NT2/D1 (cell line): ENCODE measurements at regions not wholly inside any gene's neighbourhood (a gene's known extent, or its start where the extent isn't known, plus 50 kb on each side); places are given as distances from the start of the nearest gene placed in this dataset.

Experiments
- DNase-seq: peaks from one replicate; pipeline ENCODE4 v3.0.0-alpha.2; 2011; ENCODE audit warnings: low read depth, low spot score
- H3K27me3 ChIP-seq: 2 replicates; pipeline ENCODE4 v1.6.0; 2011; ENCODE audit warnings: mild to moderate bottlenecking; ENCODE audit not compliant: insufficient read length, insufficient read depth
- H3K36me3 ChIP-seq: 2 replicates; pipeline ENCODE4 v1.6.1; 2011; ENCODE audit warnings: mild to moderate bottlenecking, low read length, mixed read lengths; ENCODE audit not compliant: insufficient read depth, insufficient read length
- H3K4me1 ChIP-seq: 2 replicates; pipeline ENCODE4 v1.5.1; 2011; ENCODE audit not compliant: insufficient read depth, insufficient read length
- H3K4me3 ChIP-seq: 2 replicates; pipeline ENCODE4 v1.5.1; 2011; ENCODE audit warnings: low read depth; ENCODE audit not compliant: insufficient read length
- H3K9ac ChIP-seq: 2 replicates; pipeline ENCODE4 v1.6.0; 2011; ENCODE audit warnings: low read depth; ENCODE audit not compliant: insufficient read length
- H3K9me3 ChIP-seq: 2 replicates; pipeline ENCODE4 v1.5.1; 2011; ENCODE audit warnings: mild to moderate bottlenecking, low read length; ENCODE audit not compliant: insufficient read depth
- SUZ12 ChIP-seq: IDR thresholded peaks from 2 replicates; pipeline ENCODE4 v1.6.1; 2011; ENCODE audit not compliant: insufficient read length, insufficient read depth; ENCODE audit errors: extremely low read depth
- YY1 ChIP-seq: IDR thresholded peaks from 2 replicates; pipeline ENCODE4 v1.6.1; 2011; ENCODE audit not compliant: insufficient read length, insufficient read depth
- ZNF274 ChIP-seq: IDR thresholded peaks from 2 replicates; pipeline ENCODE4 v1.6.1; 2011; ENCODE audit warnings: mild to moderate bottlenecking, low read depth, low read length

GRCh38 chr3:40876009-40876408, 323.3 kb upstream of the CTNNB1 start:
- H3K9me3 ChIP-seq, result no peaks in the 10 kb centered on the region
- no peak overlapping the region for H3K4me3 ChIP-seq
- H3K4me1 ChIP-seq, result peaks cover 15% of the 10 kb centered on the region
- DNase-seq, result no peak
- TF ChIP-seq SUZ12 (no peak), ZNF274 (no peak), YY1 (no peak)
- H3K27me3 ChIP-seq, result no peaks in the 10 kb centered on the region
- H3K9ac ChIP-seq, result no peak overlapping the region
- no peaks in the 10 kb centered on the region for H3K36me3 ChIP-seq

GRCh38 chr3:40876496-40876895, 322.8 kb upstream of the CTNNB1 start:
- DNase-seq, result no peak
- no peak overlapping the region for H3K4me3 ChIP-seq
- H3K27me3 ChIP-seq, result no peaks in the 10 kb centered on the region
- TF ChIP-seq YY1 (no peak), SUZ12 (no peak), ZNF274 (no peak)
- H3K9ac ChIP-seq, result no peak overlapping the region
- no peaks in the 10 kb centered on the region for H3K9me3 ChIP-seq
- H3K4me1 ChIP-seq, result peaks cover 12% of the 10 kb centered on the region
- no peaks in the 10 kb centered on the region for H3K36me3 ChIP-seq

- Histone ChIP-seq H3K9ac (no peak overlapping the region), H3K4me1 (peaks cover 4% of the 10 kb centered on the region), H3K9me3 (no peaks in the 10 kb centered on the region), H3K27me3 (no peaks in the 10 kb centered on the region), H3K36me3 (no peaks in the 10 kb centered on the region), H3K4me3 (no peak overlapping the region)
- no peak for DNase-seq
- TF ChIP-seq YY1, result no peak
- TF ChIP-seq SUZ12, result no peak
- TF ChIP-seq ZNF274, result no peak
Observed at GRCh38 chr3:40877631-40878463, 321.5 kb upstream of the CTNNB1 start.

- no peak overlapping the region for H3K4me3 ChIP-seq
- peaks cover 4% of the 10 kb centered on the region for H3K4me1 ChIP-seq
- no peak for DNase-seq
- H3K27me3 ChIP-seq, result no peaks in the 10 kb centered on the region
- no peaks in the 10 kb centered on the region for H3K9me3 ChIP-seq
- TF ChIP-seq SUZ12 (no peak), ZNF274 (no peak), YY1 (no peak)
- H3K9ac ChIP-seq, result no peak overlapping the region
- no peaks in the 10 kb centered on the region for H3K36me3 ChIP-seq
Observed at GRCh38 chr3:40878464-40878905, 320.8 kb upstream of the CTNNB1 start.

- no peak for TF ChIP-seq YY1
- no peak for TF ChIP-seq ZNF274
- no peak for TF ChIP-seq SUZ12
- no peak overlapping the region for H3K9ac ChIP-seq
- H3K36me3 ChIP-seq, result no peaks in the 10 kb centered on the region
- no peaks in the 10 kb centered on the region for H3K4me1 ChIP-seq
- no peaks in the 10 kb centered on the region for H3K9me3 ChIP-seq
- no peak for DNase-seq
- no peak overlapping the region for H3K4me3 ChIP-seq
- no peaks in the 10 kb centered on the region for H3K27me3 ChIP-seq
Observed at GRCh38 chr3:40885430-40885829, 313.9 kb upstream of the CTNNB1 start.

- Histone ChIP-seq H3K9me3 (no peaks in the 10 kb centered on the region), H3K4me3 (no peak overlapping the region), H3K27me3 (no peaks in the 10 kb centered on the region), H3K36me3 (no peaks in the 10 kb centered on the region), H3K9ac (no peak overlapping the region), H3K4me1 (no peaks in the 10 kb centered on the region)
- DNase-seq, result no peak
- no peak for TF ChIP-seq YY1
- no peak for TF ChIP-seq ZNF274
- no peak for TF ChIP-seq SUZ12
Observed at GRCh38 chr3:40886660-40887425, 312.5 kb upstream of the CTNNB1 start.

- no peaks in the 10 kb centered on the region for H3K4me1 ChIP-seq
- TF ChIP-seq ZNF274 (no peak), YY1 (no peak), SUZ12 (no peak)
- no peak overlapping the region for H3K9ac ChIP-seq
- DNase-seq, result no peak
- H3K27me3 ChIP-seq, result no peaks in the 10 kb centered on the region
- H3K9me3 ChIP-seq, result no peaks in the 10 kb centered on the region
- H3K36me3 ChIP-seq, result no peaks in the 10 kb centered on the region
- no peak overlapping the region for H3K4me3 ChIP-seq
Observed at GRCh38 chr3:40891186-40891585, 308.1 kb upstream of the CTNNB1 start.
